Tibial nerve (tissue), 3 donors: ENCODE measurements at regions not wholly inside any gene's neighbourhood (a gene's known extent, or its start where the extent isn't known, plus 50 kb on each side); places are given as distances from the start of the nearest gene placed in this dataset.

ENCODE experiments used
- POLR2A ChIP-seq, 2 donors: fragments of 450-650 bp; IDR thresholded peaks; one replicate each; pipeline ENCODE4 v1.6.1; 2017; ENCODE audit warnings: antibody characterized with exemption in 2 of 2, mild to moderate bottlenecking in 2 of 2, moderate library complexity in 2 of 2
- TF ChIP-seq, protein P1 (sequence below), 5 experiments: fragments of 200-600 bp in 3 of 5; fragments of 450-650 bp in 2 of 5; sonication (generic) in 3 of 5; IDR thresholded peaks; one replicate each; pipeline ENCODE4 v1.5.1; 2016 to 2019; ENCODE audit warnings: antibody characterized with exemption in 5 of 5, mild to moderate bottlenecking in 3 of 5, moderate library complexity in 2 of 5

DNA sequence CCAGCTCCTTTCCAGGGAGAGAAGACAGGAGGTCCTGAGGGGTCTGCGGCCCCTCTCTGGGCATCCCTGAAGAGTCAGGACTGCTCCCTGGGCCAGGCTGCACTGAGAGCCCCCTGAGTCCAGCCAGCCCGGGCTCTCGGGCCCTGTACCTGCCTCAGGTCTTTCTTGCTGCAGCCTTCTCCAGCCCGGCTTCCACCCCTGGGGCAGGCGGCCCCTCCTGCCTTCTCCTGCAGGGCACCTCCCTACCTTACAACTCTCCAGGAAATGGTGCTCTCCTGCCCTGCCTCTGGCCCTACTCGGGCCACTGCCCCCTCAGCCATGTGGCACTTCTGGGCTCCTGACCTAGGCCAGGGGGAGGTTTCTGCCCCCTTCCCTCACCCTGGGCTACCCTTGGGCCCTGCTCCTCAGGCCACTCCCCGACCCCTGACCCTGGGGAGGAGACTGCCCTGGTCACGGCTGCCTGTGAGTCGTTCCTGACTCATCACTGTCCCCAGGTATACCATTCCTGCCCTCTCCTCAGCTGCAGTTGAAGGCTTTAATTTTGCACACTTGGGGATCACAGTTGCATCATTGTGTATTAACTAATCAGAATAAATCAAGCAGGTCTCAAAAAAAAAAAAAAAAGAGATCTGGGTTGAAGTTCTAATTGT lies 251.1 kb downstream of the NXPE2 start:
- TF ChIP-seq POLR2A (IDR thresholded peaks at IDR 0.05), result no peak
- TF ChIP-seq, protein P1, sequence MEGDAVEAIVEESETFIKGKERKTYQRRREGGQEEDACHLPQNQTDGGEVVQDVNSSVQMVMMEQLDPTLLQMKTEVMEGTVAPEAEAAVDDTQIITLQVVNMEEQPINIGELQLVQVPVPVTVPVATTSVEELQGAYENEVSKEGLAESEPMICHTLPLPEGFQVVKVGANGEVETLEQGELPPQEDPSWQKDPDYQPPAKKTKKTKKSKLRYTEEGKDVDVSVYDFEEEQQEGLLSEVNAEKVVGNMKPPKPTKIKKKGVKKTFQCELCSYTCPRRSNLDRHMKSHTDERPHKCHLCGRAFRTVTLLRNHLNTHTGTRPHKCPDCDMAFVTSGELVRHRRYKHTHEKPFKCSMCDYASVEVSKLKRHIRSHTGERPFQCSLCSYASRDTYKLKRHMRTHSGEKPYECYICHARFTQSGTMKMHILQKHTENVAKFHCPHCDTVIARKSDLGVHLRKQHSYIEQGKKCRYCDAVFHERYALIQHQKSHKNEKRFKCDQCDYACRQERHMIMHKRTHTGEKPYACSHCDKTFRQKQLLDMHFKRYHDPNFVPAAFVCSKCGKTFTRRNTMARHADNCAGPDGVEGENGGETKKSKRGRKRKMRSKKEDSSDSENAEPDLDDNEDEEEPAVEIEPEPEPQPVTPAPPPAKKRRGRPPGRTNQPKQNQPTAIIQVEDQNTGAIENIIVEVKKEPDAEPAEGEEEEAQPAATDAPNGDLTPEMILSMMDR (IDR thresholded peaks at IDR 0.05), result no peak
